ENCODE measurements at regions not wholly inside any gene's neighbourhood (a gene's known extent, or its start where the extent isn't known, plus 50 kb on each side); places are given as distances from the start of the nearest gene placed in this dataset.

GRCh38 chr5:147169901-147170300 is 64.9 kb upstream of the STK32A start:
- no peak for DNase-seq

- DNase-seq = no peak
Measured at GRCh38 chr5:147170603-147171002, 64.2 kb upstream of the STK32A start.

- no peak for DNase-seq
Measured at GRCh38 chr5:147174671-147175265, 60.1 kb upstream of the STK32A start.

- DNase-seq = no peak
Measured at GRCh38 chr5:147175516-147176097, 59.2 kb upstream of the STK32A start.

- DNase-seq = no peak
Measured at GRCh38 chr5:147176422-147176821, 58.4 kb upstream of the STK32A start.

- no peak for DNase-seq
Measured at GRCh38 chr5:147177125-147177840, 57.5 kb upstream of the STK32A start.

GRCh38 chr5:147179562-147180147 is 55.2 kb upstream of the STK32A start:
- no peak for DNase-seq

GRCh38 chr5:147180751-147181150 is 54.1 kb upstream of the STK32A start:
- no peak for DNase-seq

Data from hindlimb muscle (tissue), 1 donor.